Caki2 (cell line): ENCODE measurements at regions not wholly inside any gene's neighbourhood (a gene's known extent, or its start where the extent isn't known, plus 50 kb on each side); places are given as distances from the start of the nearest gene placed in this dataset.

ENCODE experiments used
- DNase-seq: peaks from one replicate; pipeline ENCODE4 v3.0.0-alpha.2; 2015; ENCODE audit warnings: low read depth
- in situ Hi-C: cut with HindIII; loops from 2 replicates; pipeline ENCODE4 v1.10.0; 2016; ENCODE audit warnings: low sequenced_read_pairs, low pct_unique_long_range_greater_than_20kb, mixed read lengths

- in situ Hi-C loops, result no loop called here
- DNase-seq, result no peak
These were observed 174.8 kb upstream of the RORA start for GRCh38 chr15:61403884-61404283.

GRCh38 chr15:61401903-61402698, 173.0 kb upstream of the RORA start:
- no peak for DNase-seq
- in situ Hi-C loops, result no loop called here

- in situ Hi-C loops, result no loop called here
- no peak for DNase-seq
These were observed 169.2 kb upstream of the RORA start for GRCh38 chr15:61398310-61398709.

GRCh38 chr15:61396235-61396919, 167.3 kb upstream of the RORA start:
- no peak for DNase-seq
- in situ Hi-C loops, result no loop called here

GRCh38 chr15:61393949-61394348, 164.8 kb upstream of the RORA start:
- in situ Hi-C loops, result no loop called here
- DNase-seq, result no peak

- no peak for DNase-seq
- in situ Hi-C loops, result no loop called here
These were observed 164.4 kb upstream of the RORA start for GRCh38 chr15:61393524-61393923.

GRCh38 chr15:61390138-61390537, 161.0 kb upstream of the RORA start:
- in situ Hi-C loops, result no loop called here
- no peak for DNase-seq

GRCh38 chr15:61389334-61390028, 160.4 kb upstream of the RORA start:
- in situ Hi-C loops, result no loop called here
- DNase-seq, result no peak

- in situ Hi-C loops, result no loop called here
- no peak for DNase-seq
These were observed 158.6 kb upstream of the RORA start for GRCh38 chr15:61387675-61388074.

GRCh38 chr15:61383421-61383820, 154.3 kb upstream of the RORA start:
- DNase-seq, result no peak
- in situ Hi-C loops, result no loop called here

- DNase-seq, result no peak
- in situ Hi-C loops, result no loop called here
These were observed 153.8 kb upstream of the RORA start for GRCh38 chr15:61382927-61383326.

- DNase-seq, result no peak
- in situ Hi-C loops, result no loop called here
These were observed 152.4 kb upstream of the RORA start for GRCh38 chr15:61381501-61381900.

GRCh38 chr15:61380270-61380669, 151.2 kb upstream of the RORA start:
- DNase-seq, result no peak
- in situ Hi-C loops, result no loop called here

- no peak for DNase-seq
- in situ Hi-C loops, result no loop called here
These were observed 149.9 kb upstream of the RORA start for GRCh38 chr15:61379005-61379404.

- no peak for DNase-seq
- in situ Hi-C loops, result no loop called here
These were observed 147.9 kb upstream of the RORA start for GRCh38 chr15:61376961-61377360.

GRCh38 chr15:61376516-61376915, 147.4 kb upstream of the RORA start:
- in situ Hi-C loops, result no loop called here
- no peak for DNase-seq

GRCh38 chr15:61374848-61375247, 145.7 kb upstream of the RORA start:
- in situ Hi-C loops, result no loop called here
- no peak for DNase-seq

GRCh38 chr15:61367953-61368352, 138.9 kb upstream of the RORA start:
- in situ Hi-C loops, result no loop called here
- no peak for DNase-seq

- in situ Hi-C loops, result no loop called here
- DNase-seq, result no peak
These were observed 135.8 kb upstream of the RORA start for GRCh38 chr15:61364871-61365270.
